ENCODE measurements at regions not wholly inside any gene's neighbourhood (a gene's known extent, or its start where the extent isn't known, plus 50 kb on each side); places are given as distances from the start of the nearest gene placed in this dataset.
"Not testable (repeated sequence)": the region's sequence is repeated elsewhere in the genome, so short reads cannot be mapped to it uniquely, and the experiment has no call there.

DNA sequence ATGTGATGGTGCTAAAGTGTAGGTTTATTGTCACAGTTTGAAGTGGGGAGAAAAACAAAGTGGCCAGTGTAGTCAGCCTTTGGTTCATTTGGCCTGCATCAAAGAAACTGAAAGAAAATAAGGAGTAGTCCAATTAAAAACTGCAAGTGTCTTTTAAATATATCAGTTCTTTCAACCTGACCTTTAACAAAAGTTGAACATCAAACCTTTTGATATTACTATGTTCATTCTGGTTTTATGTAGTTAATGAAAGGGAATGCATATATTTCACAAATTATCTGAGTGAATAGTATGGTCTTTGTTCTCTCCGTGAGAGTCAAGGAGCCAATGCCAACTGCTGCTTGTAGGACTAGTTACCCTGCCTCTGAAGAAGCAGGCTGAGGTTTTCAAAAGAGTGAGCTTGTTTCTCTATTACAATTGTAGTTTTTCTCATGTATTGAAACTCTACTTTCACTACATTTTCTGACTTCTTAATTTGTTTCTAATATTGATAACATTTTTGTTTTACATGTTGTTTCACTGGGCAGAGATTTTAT lies 1160.8 kb upstream of the LRRTM3 start:
- no peak for DNase-seq (ENCODE audit: low read depth in 2 of 2)

DNA sequence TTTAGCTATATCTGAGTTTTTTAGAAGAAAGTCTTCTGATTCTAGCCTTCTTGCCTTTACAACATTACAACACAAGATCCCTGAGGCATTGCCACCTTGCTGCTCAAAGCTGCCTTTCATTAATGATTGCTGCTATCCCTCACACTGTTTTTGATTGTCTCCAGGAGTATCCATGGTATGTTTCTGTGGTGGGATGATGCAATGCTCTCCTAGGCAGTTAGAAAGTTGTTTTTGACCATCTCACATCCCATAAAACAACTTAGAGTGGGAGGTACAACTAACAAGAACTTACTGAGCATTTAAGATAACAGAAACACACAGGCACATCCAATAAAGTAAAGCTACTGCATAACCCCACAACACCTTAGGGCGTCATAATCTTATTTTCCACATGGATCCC lies 1156.0 kb upstream of the LRRTM3 start:
- DNase-seq (ENCODE audit: low read depth in 2 of 2), result no peak

DNA sequence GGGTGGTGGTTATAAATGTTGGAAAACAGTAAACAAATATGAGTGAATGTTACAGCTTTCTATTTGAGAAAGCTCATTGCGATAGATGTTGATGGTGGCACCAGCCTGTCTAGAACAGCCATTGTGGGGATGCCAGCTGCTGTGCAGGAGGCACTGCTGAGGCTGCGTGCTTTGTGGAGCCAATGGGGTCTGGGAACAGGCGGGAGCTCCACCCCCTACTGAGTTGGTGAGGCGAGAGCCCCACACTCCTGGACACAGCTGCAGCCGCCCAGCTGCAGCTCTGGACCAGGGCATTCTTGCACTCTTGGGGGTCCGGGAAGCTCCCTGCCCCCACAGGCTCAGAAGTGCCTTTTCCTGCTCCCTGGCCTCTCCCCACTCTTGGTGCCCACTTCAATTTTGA lies 1147.1 kb upstream of the LRRTM3 start:
- DNase-seq (ENCODE audit: low read depth in 2 of 2), result no peak

DNA sequence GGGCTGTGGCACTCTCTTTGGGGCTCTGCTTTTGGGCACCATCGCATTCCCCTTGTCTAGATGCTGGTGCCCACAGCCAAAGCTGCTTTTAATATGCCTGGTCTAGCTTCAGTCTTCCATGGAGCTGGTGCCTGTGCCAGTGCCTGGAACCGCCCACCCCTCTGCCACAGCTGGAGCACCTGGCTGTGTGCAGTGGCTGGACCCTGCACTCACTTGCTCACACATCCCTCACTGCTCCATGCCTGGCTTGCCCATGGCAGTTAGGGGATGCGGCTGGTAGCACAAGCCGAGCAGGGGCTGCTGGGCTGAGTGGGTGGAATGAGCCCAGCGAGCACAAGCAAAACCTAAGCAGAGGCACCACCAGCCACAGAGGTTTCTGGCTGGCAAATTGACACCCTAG lies 1145.9 kb upstream of the LRRTM3 start:
- DNase-seq (ENCODE audit: low read depth in 2 of 2), result no peak

DNA sequence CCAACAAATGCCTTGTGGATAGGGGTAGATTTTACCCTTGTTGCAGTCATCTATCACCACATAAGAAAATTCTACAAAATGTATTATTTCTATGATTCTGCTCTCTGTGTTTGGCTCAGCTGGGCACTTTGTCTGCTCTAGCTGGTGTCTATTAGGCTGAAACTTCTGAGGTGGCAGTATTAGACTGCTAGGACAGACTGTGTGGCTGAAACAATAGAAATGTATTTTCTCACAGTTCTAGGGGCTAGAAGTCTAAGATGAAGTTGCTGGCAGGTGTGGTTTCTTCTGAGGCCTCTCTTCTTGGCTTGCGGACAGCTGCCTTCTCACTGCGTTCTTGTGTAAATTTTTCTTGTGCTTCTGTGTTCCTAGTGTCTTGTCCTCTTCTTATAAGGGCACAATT lies 1139.6 kb upstream of the LRRTM3 start:
- DNase-seq (ENCODE audit: low read depth in 2 of 2), result no peak

DNA sequence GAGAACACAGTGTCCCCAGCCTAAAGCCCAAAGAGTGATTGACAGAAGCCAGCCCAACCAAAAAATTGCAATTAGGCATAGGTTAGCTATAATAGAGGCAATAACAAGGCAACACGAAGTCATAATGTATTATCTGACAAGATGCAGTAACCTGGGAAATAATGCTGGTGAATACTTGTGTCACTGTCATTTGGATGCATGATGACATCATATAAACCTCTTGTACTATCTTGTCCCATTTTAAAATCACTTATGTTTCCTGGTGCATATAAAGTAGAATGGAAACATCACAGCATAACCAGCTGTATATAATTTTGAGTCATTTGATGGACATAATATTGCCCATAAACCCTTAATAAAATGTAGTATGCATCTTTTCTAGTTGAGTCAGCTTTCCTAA lies 1138.3 kb upstream of the LRRTM3 start:
- DNase-seq (ENCODE audit: low read depth in 2 of 2), result no peak

DNA sequence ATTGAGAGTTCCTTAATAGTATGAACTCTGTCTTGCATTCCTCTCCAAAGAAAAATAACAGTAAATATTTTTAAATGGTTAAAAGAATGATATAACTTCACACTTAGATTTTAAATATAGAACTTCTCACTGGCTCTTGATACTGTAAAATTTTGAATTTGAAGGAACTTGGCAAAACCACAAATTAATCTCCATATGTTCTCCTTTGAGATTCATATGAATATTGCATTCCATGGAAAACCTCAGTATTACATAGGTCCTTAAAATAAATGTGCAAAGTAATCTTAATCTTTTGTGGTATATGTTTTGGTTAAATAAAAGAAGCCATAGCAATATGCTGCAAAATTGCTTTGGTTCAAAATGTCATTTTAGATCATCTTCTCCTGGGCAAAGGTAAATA lies 1137.6 kb upstream of the LRRTM3 start:
- no peak for DNase-seq (ENCODE audit: low read depth in 2 of 2)

DNA sequence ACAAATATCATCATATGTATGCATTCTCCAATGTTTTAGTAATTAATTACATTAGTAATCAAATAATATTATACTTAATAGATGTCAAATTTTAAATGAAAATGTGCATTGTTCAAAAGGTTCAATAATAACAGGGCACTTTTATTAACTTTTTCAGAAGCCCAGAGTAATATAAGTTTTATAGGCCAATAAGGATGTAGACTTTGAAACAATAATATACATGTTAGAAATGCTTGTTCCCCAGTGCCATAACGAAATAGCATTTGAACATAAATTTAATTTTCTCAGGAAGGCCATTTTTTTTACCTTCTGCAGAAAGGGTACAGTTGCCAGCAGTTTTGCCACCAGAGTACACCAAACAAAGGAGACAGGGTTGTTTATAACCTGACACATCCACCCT lies 1133.9 kb upstream of the LRRTM3 start:
- no peak for DNase-seq (ENCODE audit: low read depth in 2 of 2)

DNA sequence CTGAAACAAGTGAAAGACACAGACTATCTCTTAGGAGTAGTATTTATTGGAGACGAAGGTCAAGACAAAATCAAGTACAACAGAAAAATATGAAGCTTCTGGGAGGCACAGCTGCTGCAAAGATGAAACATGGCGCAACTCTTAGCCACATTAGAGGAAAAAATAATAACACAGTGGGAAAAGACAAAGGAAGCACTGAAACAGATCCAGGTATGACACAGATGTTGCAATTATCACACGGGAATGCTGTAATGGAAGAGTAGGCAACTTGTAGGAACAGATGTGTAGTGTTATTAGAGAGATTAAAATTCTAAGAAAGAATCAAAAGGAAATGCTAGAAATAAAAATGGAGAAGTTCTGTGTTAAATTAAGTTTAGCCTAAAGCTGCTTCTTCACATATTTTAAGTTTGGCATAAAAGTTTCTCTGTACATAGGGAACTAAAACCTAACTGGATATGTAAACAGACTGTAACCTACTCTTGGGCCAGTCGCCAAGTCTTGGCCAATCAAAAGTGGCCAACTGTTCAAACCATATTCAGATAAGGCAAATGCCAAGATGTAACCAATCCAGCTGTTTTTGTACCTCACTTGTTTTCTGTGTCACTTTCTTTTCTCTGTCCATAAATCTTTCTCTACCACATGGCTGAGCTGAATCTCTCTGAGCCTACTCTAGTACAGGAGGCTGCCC lies 1132.0 kb upstream of the LRRTM3 start:
- DNase-seq (ENCODE audit: low read depth in 2 of 2), result no peak

DNA sequence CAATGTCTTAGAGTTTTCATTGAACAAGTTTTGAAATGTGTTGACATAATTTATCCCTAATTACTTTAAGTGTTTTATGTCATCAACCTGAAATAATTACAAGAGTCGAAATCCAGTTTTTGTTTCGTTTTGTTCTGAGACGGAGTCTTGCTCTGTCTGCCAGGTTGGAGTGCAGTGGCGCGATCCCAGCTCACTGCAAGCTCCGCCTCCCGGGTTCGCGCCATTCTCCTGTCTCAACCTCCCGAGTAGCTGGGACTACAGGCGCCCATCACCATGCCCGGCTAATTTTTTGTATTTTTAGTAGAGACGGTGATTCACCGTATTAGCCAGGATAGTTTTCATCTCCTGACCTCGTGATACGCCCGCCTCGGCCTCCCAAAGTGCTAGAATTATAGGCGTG lies 1131.0 kb upstream of the LRRTM3 start:
- not testable (repeated sequence) for DNase-seq (ENCODE audit: low read depth in 2 of 2)

DNA sequence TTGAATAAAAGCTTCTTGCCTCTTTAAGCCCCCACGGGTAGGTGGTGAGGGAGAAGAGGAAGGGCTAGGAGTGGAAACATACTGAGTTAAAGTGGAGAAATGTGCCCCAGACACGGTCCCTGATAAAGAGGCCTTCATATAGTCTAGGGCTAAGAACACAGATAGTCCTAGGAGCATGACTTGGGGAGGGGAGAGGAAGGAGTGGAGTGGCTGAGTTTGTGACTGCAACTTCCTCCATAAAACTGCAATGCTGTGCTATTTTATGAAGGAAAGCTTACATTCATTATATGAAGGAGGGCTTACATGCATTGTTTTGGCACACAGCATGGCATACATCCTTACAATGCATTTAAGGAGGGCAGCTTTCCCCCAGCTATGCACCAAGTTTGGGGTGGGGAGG lies 1129.4 kb upstream of the LRRTM3 start:
- DNase-seq (ENCODE audit: low read depth in 2 of 2), result no peak

DNA sequence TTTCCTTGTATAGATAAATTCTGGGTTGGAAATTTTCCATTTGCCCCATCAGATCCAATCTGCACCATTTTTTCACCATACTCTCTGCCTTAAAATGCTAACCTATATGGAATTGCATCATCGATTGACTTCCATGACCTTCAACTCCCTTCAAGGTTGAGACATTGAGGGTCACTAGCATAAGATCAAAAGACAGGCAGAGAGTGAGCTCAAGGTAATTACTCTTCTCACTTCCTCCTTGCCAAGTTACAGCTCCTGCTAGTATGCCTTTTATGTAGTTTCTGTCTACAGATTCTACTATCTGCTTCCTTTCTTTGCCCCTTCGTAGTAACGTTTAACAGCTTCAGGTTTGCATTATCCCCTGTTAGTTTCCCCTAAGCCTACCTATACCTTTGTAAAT lies 1127.7 kb upstream of the LRRTM3 start:
- DNase-seq (ENCODE audit: low read depth in 2 of 2), result no peak

DNA sequence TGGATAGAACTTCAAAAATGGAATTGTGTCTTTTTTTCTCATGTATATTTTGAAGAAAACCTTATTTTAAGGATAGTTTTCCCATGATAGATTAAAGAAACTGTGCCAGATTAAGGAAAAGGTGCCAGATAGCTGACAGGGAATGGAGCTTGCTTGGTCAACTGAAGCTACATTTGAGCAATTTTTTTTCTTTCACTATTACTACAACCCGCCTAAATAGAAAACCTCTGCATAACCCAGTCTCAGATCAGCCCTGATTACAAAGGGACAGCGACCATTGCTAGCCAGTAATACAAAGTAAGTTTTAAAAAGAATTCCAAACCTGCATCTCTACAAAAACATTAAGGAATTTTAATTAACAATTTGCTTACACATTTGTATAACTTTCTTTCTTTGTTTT lies 1123.4 kb upstream of the LRRTM3 start:
- DNase-seq (ENCODE audit: low read depth in 2 of 2), result no peak

DNA sequence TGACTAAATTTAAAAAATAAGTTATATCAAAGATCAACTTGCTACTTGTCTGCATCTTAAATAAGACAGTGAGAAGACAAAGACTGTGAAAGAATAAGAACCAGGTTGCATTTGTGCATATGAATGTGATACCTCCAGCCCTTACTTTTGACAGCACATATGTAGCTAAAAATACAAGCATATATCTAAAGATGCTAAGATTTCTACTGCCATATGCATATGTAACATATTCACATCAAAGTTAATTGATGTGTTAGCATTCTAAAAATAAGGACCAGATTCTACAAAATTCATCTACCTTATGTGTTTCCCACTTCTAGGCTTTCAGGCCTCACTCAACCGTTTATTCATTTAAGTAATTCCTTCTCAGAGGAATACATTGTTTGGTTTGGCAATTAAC lies 1120.3 kb upstream of the LRRTM3 start:
- DNase-seq (ENCODE audit: low read depth in 2 of 2), result no peak

DNA sequence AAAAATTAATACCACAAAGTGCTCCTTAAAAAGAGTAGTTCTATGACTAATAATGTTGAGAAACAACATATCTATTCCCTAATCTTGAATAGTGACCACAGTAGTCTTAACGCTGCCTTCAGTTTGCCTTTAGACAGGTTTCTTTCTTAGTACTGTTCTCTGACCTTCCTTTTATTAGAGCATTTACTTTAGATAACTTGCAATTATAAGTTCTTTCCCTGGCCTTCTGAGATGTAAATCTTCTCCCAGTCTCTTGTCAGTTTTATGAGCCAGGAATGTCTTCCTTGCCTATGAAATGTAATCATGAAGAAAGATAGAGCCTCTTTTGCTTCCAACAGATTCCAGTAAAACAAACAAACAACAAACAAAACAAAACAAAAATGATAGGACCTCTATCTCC lies 1119.8 kb upstream of the LRRTM3 start:
- DNase-seq (ENCODE audit: low read depth in 2 of 2), result no peak

DNA sequence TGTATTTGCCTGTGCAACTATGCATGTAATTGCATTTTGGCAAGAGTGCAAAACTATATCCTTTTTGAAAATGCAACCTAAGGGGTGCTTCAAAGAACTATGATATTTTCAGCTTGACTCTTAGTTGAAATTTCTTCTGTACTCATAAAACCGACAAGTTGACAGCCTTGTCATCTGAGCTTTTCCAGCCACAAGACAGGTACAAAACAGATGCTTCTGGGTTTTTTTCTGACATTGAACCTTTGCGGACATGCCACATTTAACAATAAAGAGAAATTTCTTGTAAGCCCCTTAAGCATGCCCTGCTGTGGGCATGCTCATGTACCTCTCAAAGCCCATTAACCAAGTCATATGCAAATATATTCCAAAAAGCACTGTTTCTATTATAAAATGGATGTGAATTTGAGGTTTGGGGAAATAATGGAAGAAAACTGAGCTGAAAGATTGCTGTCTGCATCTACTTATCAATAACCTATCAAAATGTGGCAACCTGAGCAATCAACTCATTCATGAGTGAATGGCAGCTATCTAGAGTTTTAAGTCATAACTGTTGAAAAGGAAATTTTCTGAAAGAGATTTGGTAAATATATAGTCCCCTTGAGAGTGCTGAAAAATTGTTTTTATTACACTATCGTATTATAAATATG lies 1117.0 kb upstream of the LRRTM3 start:
- DNase-seq (ENCODE audit: low read depth in 2 of 2), result no peak

DNA sequence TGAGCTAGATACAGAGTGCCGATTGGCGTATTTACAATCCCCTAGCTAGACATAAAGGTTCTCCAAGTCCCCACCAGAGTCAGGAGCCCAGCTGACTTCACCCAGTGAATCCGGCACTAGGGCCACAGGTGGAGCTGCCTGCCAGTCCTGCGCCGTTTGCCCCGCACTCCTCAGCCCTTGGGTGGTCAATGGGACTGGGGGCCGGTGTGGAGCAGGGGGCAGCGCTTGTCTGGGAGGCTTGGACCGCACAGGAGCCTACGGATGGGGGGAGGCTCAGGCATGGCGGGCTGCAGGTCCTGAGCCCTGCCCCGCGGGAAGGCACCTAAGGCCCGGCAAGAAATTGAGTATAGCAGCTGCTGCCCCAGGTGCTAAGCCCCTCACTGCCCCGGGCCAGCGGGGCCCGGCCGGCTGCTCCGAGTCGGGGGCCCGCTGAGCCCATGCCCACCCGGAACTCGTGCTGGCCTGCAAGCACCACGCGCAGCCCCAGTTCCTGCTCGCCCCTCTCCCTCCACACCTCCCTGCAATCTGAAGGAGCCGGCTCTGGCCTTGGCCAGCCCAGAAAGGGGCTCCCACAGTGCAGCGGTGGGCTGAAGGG lies 1113.8 kb upstream of the LRRTM3 start:
- DNase-seq (ENCODE audit: low read depth in 2 of 2), result no peak

DNA sequence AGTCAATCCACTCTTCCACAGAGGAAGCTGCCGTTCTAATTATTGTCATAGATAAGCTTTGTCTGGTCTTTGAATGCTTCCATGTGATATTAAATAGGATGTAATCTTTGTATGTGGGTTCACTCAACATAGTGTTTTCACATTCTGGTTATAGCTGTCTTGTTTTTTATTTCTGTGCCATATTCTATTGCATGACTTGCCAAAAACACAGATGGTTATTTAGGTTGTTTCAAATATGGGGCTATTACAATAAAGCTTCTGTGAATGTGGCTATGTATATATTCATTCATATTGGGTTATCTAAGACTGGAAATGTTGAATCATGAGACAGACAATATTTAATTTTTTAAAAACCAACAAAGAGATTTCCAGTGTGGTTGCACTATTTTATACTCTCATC lies 1109.3 kb upstream of the LRRTM3 start:
- no peak for DNase-seq (ENCODE audit: low read depth in 2 of 2)

DNA sequence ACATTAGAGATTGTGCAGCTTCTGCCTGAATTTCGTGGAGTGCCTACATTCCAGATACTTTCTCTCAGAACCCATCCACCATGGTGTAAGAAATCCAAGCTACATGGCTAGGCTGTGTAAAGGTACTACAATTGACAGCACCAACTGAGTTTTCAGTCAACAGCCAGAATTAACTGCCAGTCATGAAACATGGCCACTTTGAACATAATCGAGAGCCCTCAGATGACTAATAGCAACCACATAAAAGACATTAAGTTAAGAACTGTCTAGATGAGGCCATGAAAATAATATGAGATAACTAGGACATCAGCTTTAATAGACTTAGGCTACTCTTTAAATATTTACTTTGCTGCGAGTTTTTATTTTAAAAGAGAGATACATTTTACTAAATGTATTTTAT lies 1106.8 kb upstream of the LRRTM3 start:
- DNase-seq (ENCODE audit: low read depth in 2 of 2), result no peak

DNA sequence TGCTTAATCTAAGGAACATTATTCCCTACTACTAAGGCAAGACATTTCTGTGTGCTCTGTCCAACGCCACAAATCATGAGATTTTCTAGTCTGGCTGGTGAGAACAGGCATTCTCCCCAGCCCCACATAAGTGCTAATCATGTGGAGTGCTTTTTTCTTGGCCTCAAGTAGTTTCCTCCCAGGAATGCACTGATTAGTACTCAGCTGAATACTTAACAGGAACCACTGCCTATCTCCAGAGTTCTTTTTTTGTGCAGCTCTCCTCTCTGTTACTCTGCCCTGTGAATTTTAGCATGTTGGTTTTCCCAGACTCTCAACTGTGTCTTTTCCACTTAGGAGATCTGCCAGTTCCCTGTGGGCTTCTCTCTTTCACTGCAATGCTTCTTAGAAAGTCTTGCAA lies 1098.5 kb upstream of the LRRTM3 start:
- DNase-seq (ENCODE audit: low read depth in 2 of 2), result no peak

DNA sequence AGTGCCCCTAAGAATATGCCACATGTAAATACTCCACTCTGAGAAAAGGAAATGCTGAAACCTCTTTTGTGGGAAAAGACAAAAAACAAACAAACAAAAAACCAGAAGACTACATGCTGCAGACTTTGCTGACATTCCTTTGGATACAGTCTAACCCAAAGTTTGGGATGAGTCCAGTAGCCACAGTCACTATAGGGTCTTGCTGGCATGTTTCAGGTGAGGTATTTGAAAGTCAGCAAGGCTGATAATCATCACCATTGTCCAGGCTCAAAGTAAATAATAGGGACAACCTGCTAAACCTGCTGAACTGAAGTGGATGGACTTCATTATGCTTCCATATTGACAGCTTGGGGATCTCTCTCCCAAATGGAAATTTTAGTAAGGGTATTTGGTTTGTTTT lies 1087.0 kb upstream of the LRRTM3 start:
- no peak for DNase-seq (ENCODE audit: low read depth in 2 of 2)

DNA sequence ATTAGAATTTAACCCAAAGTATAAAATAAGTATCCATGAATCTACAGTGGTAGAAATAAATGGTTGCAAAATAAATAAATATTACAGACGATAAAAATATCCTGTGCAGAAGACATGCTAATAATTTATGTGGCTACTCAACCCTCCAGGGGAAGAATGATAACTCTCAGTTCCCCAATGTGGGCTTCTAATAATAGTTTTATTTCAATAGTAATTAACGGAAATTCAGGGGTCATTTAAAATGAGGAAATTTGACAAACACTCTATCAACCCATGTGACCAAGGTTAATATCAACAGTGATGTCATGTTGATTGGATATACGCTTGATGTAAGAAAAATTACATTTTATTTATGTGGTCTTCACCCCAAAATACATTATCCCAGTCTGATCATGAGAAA lies 1082.6 kb upstream of the LRRTM3 start:
- no peak for DNase-seq (ENCODE audit: low read depth in 2 of 2)

DNA sequence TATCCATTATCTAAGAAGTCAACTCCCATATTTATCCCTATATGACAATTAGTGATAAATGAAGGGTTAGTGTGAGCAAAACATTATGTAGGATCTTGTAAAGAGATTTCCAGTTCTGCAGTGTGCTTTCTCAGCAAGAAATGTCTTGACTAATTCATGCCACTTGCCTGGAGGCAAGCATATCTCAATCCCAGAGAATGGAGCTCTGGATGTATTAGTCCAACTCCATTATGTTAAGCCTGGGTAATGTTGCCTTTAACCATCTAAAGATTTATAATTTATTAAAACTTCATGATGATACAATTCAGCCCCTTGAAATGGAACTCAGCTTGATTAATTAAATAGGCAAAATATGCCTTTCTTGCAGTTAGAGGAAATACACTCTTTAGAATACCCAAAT lies 1079.9 kb upstream of the LRRTM3 start:
- DNase-seq (ENCODE audit: low read depth in 2 of 2), result no peak

Measured in stimulated activated CD8-positive, alpha-beta memory T cell treated with anti-CD3 and anti-CD28 coated beads, Interleukin-7, amount 100 ng/mL, for 1 hour (primary cell).